NCI-H1417 treated with DMSO at 0.1 percent for 48 hours (cell line): ENCODE measurements at regions not wholly inside any gene's neighbourhood (a gene's known extent, or its start where the extent isn't known, plus 50 kb on each side); places are given as distances from the start of the nearest gene placed in this dataset.
"Not testable (repeated sequence)": the region's sequence is repeated elsewhere in the genome, so short reads cannot be mapped to it uniquely, and the experiment has no call there.

ENCODE experiments used
- DNase-seq: peaks from one replicate; lab custom pipeline; 2025; lab: John Stamatoyannopoulos, UW

- DNase-seq, result no peak
These were observed 98.0 kb downstream of the SYF2 start for GRCh38 chr1:25134307-25134706.

GRCh38 chr1:25131794-25132193, 100.5 kb downstream of the SYF2 start:
- no peak for DNase-seq

GRCh38 chr1:25130895-25131294, 101.4 kb downstream of the SYF2 start:
- no peak for DNase-seq

- no peak for DNase-seq
These were observed 102.9 kb downstream of the SYF2 start for GRCh38 chr1:25129380-25129779.

- no peak for DNase-seq
These were observed 104.1 kb downstream of the SYF2 start for GRCh38 chr1:25128121-25128621.

GRCh38 chr1:25126562-25126961, 105.7 kb downstream of the SYF2 start:
- no peak for DNase-seq

GRCh38 chr1:25123551-25123950, 108.8 kb downstream of the SYF2 start:
- DNase-seq, result no peak

GRCh38 chr1:25122747-25123146, 109.6 kb downstream of the SYF2 start:
- DNase-seq, result no peak

GRCh38 chr1:25120281-25120680, 112.0 kb downstream of the SYF2 start:
- DNase-seq, result no peak

- no peak for DNase-seq
These were observed 113.8 kb downstream of the SYF2 start for GRCh38 chr1:25118546-25118945.

- no peak for DNase-seq
These were observed 115.0 kb downstream of the SYF2 start for GRCh38 chr1:25117233-25117823.

GRCh38 chr1:25116832-25117231, 115.5 kb downstream of the SYF2 start:
- DNase-seq, result no peak

GRCh38 chr1:25116117-25116516, 116.2 kb downstream of the SYF2 start:
- not testable (repeated sequence) for DNase-seq

GRCh38 chr1:25113731-25114130, 118.6 kb downstream of the SYF2 start:
- no peak for DNase-seq

- no peak for DNase-seq
These were observed 119.2 kb downstream of the SYF2 start for GRCh38 chr1:25113086-25113485.

- no peak for DNase-seq
These were observed 119.9 kb downstream of the SYF2 start for GRCh38 chr1:25112400-25112799.

GRCh38 chr1:25111706-25112105, 120.6 kb downstream of the SYF2 start:
- DNase-seq, result no peak

GRCh38 chr1:25110485-25110884, 121.8 kb downstream of the SYF2 start:
- no peak for DNase-seq

GRCh38 chr1:25110036-25110435, 122.3 kb downstream of the SYF2 start:
- DNase-seq, result no peak

GRCh38 chr1:25109531-25109951, 122.8 kb downstream of the SYF2 start:
- no peak for DNase-seq

- DNase-seq, result no peak
These were observed 124.7 kb downstream of the SYF2 start for GRCh38 chr1:25107643-25108010.

GRCh38 chr1:25106976-25107642, 125.2 kb downstream of the SYF2 start:
- no peak for DNase-seq

GRCh38 chr1:25106352-25106751, 126.0 kb downstream of the SYF2 start:
- DNase-seq, result no peak

GRCh38 chr1:25105836-25106235, 126.5 kb downstream of the SYF2 start:
- DNase-seq, result no peak
